ENCODE measurements at regions not wholly inside any gene's neighbourhood (a gene's known extent, or its start where the extent isn't known, plus 50 kb on each side); places are given as distances from the start of the nearest gene placed in this dataset.

- TF ChIP-seq ATF6 (CRISPR knock-in tag; IDR thresholded peaks at IDR 0.05) (no peak), RELA (CRISPR knock-in tag; IDR thresholded peaks at IDR 0.05; ENCODE audit: borderline replicate concordance) (no peak), NFE2L1 (CRISPR knock-in tag; IDR thresholded peaks at IDR 0.05) (no peak), ESRRA (CRISPR knock-in tag; IDR thresholded peaks at IDR 0.05; ENCODE audit: borderline replicate concordance) (no peak), ZNF317 (CRISPR knock-in tag; IDR thresholded peaks at IDR 0.05; ENCODE audit: borderline replicate concordance, low read depth) (no peak), E2F4 (CRISPR knock-in tag; IDR thresholded peaks at IDR 0.05; ENCODE audit: borderline replicate concordance, low read depth) (no peak), ETV6 (CRISPR knock-in tag; IDR thresholded peaks at IDR 0.05) (no peak), MAX (CRISPR knock-in tag; IDR thresholded peaks at IDR 0.05) (no peak), JUN (CRISPR knock-in tag; IDR thresholded peaks at IDR 0.05) (no peak), TCF7 (CRISPR knock-in tag; IDR thresholded peaks at IDR 0.05; ENCODE audit: low read depth) (no peak)
- TF ChIP-seq, protein P1, sequence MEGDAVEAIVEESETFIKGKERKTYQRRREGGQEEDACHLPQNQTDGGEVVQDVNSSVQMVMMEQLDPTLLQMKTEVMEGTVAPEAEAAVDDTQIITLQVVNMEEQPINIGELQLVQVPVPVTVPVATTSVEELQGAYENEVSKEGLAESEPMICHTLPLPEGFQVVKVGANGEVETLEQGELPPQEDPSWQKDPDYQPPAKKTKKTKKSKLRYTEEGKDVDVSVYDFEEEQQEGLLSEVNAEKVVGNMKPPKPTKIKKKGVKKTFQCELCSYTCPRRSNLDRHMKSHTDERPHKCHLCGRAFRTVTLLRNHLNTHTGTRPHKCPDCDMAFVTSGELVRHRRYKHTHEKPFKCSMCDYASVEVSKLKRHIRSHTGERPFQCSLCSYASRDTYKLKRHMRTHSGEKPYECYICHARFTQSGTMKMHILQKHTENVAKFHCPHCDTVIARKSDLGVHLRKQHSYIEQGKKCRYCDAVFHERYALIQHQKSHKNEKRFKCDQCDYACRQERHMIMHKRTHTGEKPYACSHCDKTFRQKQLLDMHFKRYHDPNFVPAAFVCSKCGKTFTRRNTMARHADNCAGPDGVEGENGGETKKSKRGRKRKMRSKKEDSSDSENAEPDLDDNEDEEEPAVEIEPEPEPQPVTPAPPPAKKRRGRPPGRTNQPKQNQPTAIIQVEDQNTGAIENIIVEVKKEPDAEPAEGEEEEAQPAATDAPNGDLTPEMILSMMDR (IDR thresholded peaks at IDR 0.05): no peak
- TF ChIP-seq, protein P2, sequence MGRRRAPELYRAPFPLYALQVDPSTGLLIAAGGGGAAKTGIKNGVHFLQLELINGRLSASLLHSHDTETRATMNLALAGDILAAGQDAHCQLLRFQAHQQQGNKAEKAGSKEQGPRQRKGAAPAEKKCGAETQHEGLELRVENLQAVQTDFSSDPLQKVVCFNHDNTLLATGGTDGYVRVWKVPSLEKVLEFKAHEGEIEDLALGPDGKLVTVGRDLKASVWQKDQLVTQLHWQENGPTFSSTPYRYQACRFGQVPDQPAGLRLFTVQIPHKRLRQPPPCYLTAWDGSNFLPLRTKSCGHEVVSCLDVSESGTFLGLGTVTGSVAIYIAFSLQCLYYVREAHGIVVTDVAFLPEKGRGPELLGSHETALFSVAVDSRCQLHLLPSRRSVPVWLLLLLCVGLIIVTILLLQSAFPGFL (CRISPR knock-in tag; IDR thresholded peaks at IDR 0.05; ENCODE audit: borderline replicate concordance): no peak
These were observed 238.3 kb upstream of the SESN3 start for GRCh38 chr11:95469258-95469657.

Data from WTC11 (cell line).